ENCODE measurements at regions not wholly inside any gene's neighbourhood (a gene's known extent, or its start where the extent isn't known, plus 50 kb on each side); places are given as distances from the start of the nearest gene placed in this dataset.

DNA sequence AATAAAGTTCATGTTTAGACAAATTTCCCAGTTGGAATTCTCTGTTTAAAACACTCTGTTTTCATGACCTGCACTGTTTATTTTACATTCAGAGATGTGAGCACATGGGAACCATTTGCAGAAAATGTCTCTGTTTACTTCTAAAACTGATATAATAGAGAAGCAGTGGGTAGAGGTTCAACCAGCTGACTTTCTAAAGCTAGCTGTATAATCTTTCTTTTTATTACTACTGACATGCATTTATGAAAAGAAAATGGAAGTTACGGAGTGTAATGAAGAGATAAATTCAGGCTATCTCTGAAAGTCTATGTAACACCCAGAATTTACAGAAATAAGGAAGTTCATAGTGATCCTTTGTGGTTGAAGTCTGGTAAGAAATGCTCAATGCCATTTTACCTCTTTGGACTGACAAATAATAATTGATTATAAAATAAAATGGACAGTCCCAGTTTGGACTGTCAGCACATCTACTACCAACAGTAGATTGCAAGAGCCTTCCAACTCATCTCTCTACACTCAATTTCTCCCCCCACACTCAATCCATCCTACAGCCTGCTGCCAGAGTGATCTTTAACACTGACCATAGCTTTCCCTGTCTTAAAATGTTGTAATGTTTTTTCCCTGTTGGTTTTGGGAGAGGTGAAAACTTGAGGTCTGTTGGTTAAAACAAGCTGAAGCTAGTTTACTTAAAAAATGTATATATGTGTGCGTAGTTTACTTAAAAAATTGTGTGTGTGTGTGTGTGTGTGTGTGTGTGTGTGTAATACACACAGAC is 137.4 kb downstream of the AEBP2 start:
- H3K36me3 ChIP-seq, result no peaks in the 10 kb centered on the region
- H3K4me3 ChIP-seq, result no peak overlapping the region
- no peaks in the 10 kb centered on the region for H3K27me3 ChIP-seq
- peak overlapping the region in 1 of 12 donors; percentile 9 for H3K27ac ChIP-seq
- TF ChIP-seq, protein P1, sequence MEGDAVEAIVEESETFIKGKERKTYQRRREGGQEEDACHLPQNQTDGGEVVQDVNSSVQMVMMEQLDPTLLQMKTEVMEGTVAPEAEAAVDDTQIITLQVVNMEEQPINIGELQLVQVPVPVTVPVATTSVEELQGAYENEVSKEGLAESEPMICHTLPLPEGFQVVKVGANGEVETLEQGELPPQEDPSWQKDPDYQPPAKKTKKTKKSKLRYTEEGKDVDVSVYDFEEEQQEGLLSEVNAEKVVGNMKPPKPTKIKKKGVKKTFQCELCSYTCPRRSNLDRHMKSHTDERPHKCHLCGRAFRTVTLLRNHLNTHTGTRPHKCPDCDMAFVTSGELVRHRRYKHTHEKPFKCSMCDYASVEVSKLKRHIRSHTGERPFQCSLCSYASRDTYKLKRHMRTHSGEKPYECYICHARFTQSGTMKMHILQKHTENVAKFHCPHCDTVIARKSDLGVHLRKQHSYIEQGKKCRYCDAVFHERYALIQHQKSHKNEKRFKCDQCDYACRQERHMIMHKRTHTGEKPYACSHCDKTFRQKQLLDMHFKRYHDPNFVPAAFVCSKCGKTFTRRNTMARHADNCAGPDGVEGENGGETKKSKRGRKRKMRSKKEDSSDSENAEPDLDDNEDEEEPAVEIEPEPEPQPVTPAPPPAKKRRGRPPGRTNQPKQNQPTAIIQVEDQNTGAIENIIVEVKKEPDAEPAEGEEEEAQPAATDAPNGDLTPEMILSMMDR (IDR thresholded peaks at IDR 0.05), result no peak
- no peak for TF ChIP-seq POLR2A (IDR thresholded peaks at IDR 0.05)
- ATAC-seq (no peak), DNase-seq (no peak)
- H3K4me1 ChIP-seq, result peaks cover 3 to 30% (median 17%) of the 10 kb centered on the region in 12 donors
- H3K9me3 ChIP-seq, result no peaks in the 10 kb centered on the region
- intact Hi-C loops (cut with DNase I), result loop anchor here in 1 of 10 donors (10.0 kb wide), 1 partner anchor 68 kb away; no protein-coding TSS in a partner anchor
- WGBS, 4 donors, result 90 to 95% (median 92%) methylated on average over 2 of the region's 2 CpGs

DNA sequence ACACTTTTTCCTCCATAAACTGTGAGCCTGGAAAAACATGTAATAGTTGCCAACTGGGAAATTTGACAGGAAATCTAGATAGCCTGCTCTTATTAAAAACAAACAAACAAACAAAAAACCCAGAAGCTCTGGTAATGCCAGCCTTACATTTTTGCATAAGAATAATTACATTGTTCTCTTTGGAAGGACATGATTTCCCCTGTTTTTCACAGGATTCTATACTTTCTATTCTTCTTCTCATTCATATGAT is 137.9 kb downstream of the AEBP2 start:
- Histone ChIP-seq H3K36me3 (no peaks in the 10 kb centered on the region), H3K27ac (no peak overlapping the region), H3K4me3 (no peak overlapping the region), H3K4me1 (peaks cover 3 to 30% (median 17%) of the 10 kb centered on the region in 12 donors), H3K27me3 (no peaks in the 10 kb centered on the region), H3K9me3 (peaks cover 0 to under 1% (median 0%) of the 10 kb centered on the region in 12 donors)
- DNase-seq (no peak), ATAC-seq (no peak)
- TF ChIP-seq POLR2A (IDR thresholded peaks at IDR 0.05), result no peak
- TF ChIP-seq, protein P1 (IDR thresholded peaks at IDR 0.05), result no peak
- intact Hi-C loops (cut with DNase I), result loop anchor here in 1 of 10 donors (10.0 kb wide), 1 partner anchor 68 kb away; no protein-coding TSS in a partner anchor

DNA sequence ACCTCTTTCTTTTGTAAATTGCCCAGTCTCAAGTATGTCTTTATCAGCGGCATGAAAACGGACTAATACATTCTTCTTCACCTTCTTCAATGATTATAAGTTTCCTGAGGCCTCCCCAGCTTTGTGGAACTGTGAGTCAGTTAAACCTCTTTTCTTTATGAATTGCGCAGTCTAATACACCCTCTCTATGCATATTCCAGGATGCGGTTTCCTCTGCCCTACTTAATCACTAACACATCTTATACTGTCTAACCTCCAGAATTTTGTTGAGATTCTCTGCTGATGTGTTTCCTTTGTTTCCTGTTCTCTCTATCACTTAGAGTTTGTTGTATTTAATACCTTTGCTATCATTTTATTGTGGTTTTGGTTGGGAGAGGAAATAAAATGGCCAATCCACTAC is 145.4 kb downstream of the AEBP2 start:
- Histone ChIP-seq H3K9me3 (peaks cover 0 to 17% (median 4%) of the 10 kb centered on the region in 12 donors), H3K27me3 (no peaks in the 10 kb centered on the region), H3K4me1 (no peaks in the 10 kb centered on the region), H3K27ac (no peak overlapping the region), H3K36me3 (no peaks in the 10 kb centered on the region), H3K4me3 (no peak overlapping the region)
- 96 to 99% (median 97%) methylated on average over 4 of the region's 4 CpGs for WGBS, 4 donors
- intact Hi-C loops (cut with DNase I), result loop anchor here in 1 of 10 donors (10.0 kb wide), 1 partner anchor 50 kb away; no protein-coding TSS in a partner anchor
- TF ChIP-seq, protein P1 (IDR thresholded peaks at IDR 0.05), result no peak
- no peak for TF ChIP-seq POLR2A (IDR thresholded peaks at IDR 0.05)
- DNase-seq (no peak), ATAC-seq (no peak)

DNA sequence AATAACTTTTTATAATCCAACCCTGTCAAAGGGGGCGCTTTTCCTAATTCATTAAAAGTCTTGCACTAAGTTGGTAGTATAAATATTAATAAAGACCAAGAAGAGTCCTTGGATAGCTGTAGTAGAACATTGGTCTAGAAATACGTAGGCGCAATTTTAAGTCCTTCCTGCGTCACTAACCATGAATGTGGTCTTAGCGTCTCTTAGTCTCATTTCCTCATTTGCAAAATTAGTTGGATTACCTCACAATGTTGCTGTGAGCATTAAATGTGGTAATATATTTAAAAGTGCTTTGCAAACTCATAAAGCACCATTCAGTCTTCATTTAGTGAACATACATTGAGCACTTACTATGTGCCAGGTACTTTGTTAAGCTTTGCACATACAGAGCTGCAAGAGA is 149.7 kb downstream of the AEBP2 start:
- no peak overlapping the region for H3K4me3 ChIP-seq
- no peak for DNase-seq
- WGBS, 4 donors, result 74 to 96% (median 82%) methylated on average over 5 of the region's 5 CpGs
- no peaks in the 10 kb centered on the region for H3K4me1 ChIP-seq
- no peak for TF ChIP-seq POLR2A (IDR thresholded peaks at IDR 0.05)
- TF ChIP-seq, protein P1 (IDR thresholded peaks at IDR 0.05), result no peak
- no peak for ATAC-seq
- H3K27ac ChIP-seq, result no peak overlapping the region
- H3K27me3 ChIP-seq, result no peaks in the 10 kb centered on the region
- peaks cover 0 to 2% (median 0%) of the 10 kb centered on the region in 12 donors for H3K9me3 ChIP-seq
- intact Hi-C loops (cut with DNase I), result loop anchor here in 1 of 10 donors (10.0 kb wide), 1 partner anchor 46 kb away; no protein-coding TSS in a partner anchor
- no peaks in the 10 kb centered on the region for H3K36me3 ChIP-seq

Measured in heart left ventricle (tissue), 16 donors.